ENCODE measurements at regions not wholly inside any gene's neighbourhood (a gene's known extent, or its start where the extent isn't known, plus 50 kb on each side); places are given as distances from the start of the nearest gene placed in this dataset.
"Not testable (repeated sequence)": the region's sequence is repeated elsewhere in the genome, so short reads cannot be mapped to it uniquely, and the experiment has no call there.

- DNase-seq (ENCODE audit: low read depth in 2 of 2): no peak
Measured at GRCh38 chr6:37078814-37079213, 73.4 kb downstream of the FGD2 start.

GRCh38 chr6:37081042-37081607 lies 75.7 kb downstream of the FGD2 start:
- DNase-seq (ENCODE audit: low read depth in 2 of 2): no peak

- DNase-seq (ENCODE audit: low read depth in 2 of 2): no peak
Measured at GRCh38 chr6:37082390-37083130, 77.1 kb downstream of the FGD2 start.

- DNase-seq (ENCODE audit: low read depth in 2 of 2): no peak
Measured at GRCh38 chr6:37083243-37084138, 78.0 kb downstream of the FGD2 start.

- DNase-seq (ENCODE audit: low read depth in 2 of 2): not testable (repeated sequence)
Measured at GRCh38 chr6:37084665-37085064, 79.2 kb downstream of the FGD2 start.

- no peak for DNase-seq (ENCODE audit: low read depth in 2 of 2)
Measured at GRCh38 chr6:37085198-37085597, 79.7 kb downstream of the FGD2 start.

GRCh38 chr6:37088897-37089296 lies 81.1 kb upstream of the PIM1 start:
- DNase-seq (ENCODE audit: low read depth in 2 of 2): no peak

GRCh38 chr6:37089783-37090182 lies 80.2 kb upstream of the PIM1 start:
- DNase-seq (ENCODE audit: low read depth in 2 of 2): no peak

- not testable (repeated sequence) for DNase-seq (ENCODE audit: low read depth in 2 of 2)
Measured at GRCh38 chr6:37091104-37091503, 78.8 kb upstream of the PIM1 start.

GRCh38 chr6:37091586-37091985 lies 78.4 kb upstream of the PIM1 start:
- DNase-seq (ENCODE audit: low read depth in 2 of 2): not testable (repeated sequence)

GRCh38 chr6:37092923-37093727 lies 76.8 kb upstream of the PIM1 start:
- DNase-seq (ENCODE audit: low read depth in 2 of 2): no peak

GRCh38 chr6:37093728-37094069 lies 76.3 kb upstream of the PIM1 start:
- DNase-seq (ENCODE audit: low read depth in 2 of 2): no peak

GRCh38 chr6:37095997-37096396 lies 74.0 kb upstream of the PIM1 start:
- DNase-seq (ENCODE audit: low read depth in 2 of 2): no peak

- no peak for DNase-seq (ENCODE audit: low read depth in 2 of 2)
Measured at GRCh38 chr6:37097335-37097734, 72.6 kb upstream of the PIM1 start.

- no peak for DNase-seq (ENCODE audit: low read depth in 2 of 2)
Measured at GRCh38 chr6:37099442-37099841, 70.5 kb upstream of the PIM1 start.

- no peak for DNase-seq (ENCODE audit: low read depth in 2 of 2)
Measured at GRCh38 chr6:37100745-37101144, 69.2 kb upstream of the PIM1 start.

- DNase-seq (ENCODE audit: low read depth in 2 of 2): no peak
Measured at GRCh38 chr6:37101991-37102298, 68.0 kb upstream of the PIM1 start.

- DNase-seq (ENCODE audit: low read depth in 2 of 2): peak in 1 of 2 experiments; percentile 50
Measured at GRCh38 chr6:37102299-37103168, 67.4 kb upstream of the PIM1 start.

- DNase-seq (ENCODE audit: low read depth in 2 of 2): no peak
Measured at GRCh38 chr6:37103169-37104039, 66.5 kb upstream of the PIM1 start.

- no peak for DNase-seq (ENCODE audit: low read depth in 2 of 2)
Measured at GRCh38 chr6:37104824-37105147, 65.2 kb upstream of the PIM1 start.
